H1 (cell line): ENCODE measurements at regions not wholly inside any gene's neighbourhood (a gene's known extent, or its start where the extent isn't known, plus 50 kb on each side); places are given as distances from the start of the nearest gene placed in this dataset.
"Not testable (repeated sequence)": the region's sequence is repeated elsewhere in the genome, so short reads cannot be mapped to it uniquely, and the experiment has no call there.

Experiments used
- CTCF ChIA-PET: fragments of 300-600 bp; sonication (Branson Sonifier 250); formaldehyde crosslinking; loops from one replicate; lab custom pipeline; 2021; ENCODE audit not compliant: partially characterized antibody; lab: Charles Lee
- POLR2A ChIA-PET: fragments of 300-600 bp; sonication (Branson Sonifier 250); formaldehyde crosslinking; loops from one replicate; lab custom pipeline; 2021; ENCODE audit warnings: inconsistent platforms; ENCODE audit not compliant: partially characterized antibody; lab: Charles Lee
- DNase-seq, 2 experiments: peaks; one replicate each; pipeline versions ENCODE4 v3.0.0 to v3.0.0-alpha.2; 2010 to 2022; ENCODE audit warnings: low spot score in 2 of 2, low read depth in 1 of 2, mixed read lengths in 1 of 2
- FAIRE-seq: peaks from 2 replicates; lab custom pipeline; 2011; peaks lifted over from hg19 to GRCh38; lab: Jason Lieb, UNC
- H2AFZ ChIP-seq: 2 replicates; pipeline ENCODE4 v1.8.1; 2012; ENCODE audit warnings: low read length, inconsistent platforms
- H2AK5ac ChIP-seq: 2 replicates; pipeline ENCODE4 v1.6.1; 2013; ENCODE audit warnings: low read depth, low read length
- H2BK120ac ChIP-seq: replicated peaks from 2 replicates; pipeline ENCODE3; 2013; ENCODE audit warnings: low read depth, low read length, inconsistent platforms
- H2BK12ac ChIP-seq: 2 replicates; pipeline ENCODE4 v1.6.1; 2013; ENCODE audit warnings: low read depth, low read length
- H2BK15ac ChIP-seq: 2 replicates; pipeline ENCODE4 v1.6.1; 2013; ENCODE audit warnings: low read length
- H2BK20ac ChIP-seq: 2 replicates; pipeline ENCODE4 v1.6.1; 2013; ENCODE audit warnings: low read length
- H2BK5ac ChIP-seq: 2 replicates; pipeline ENCODE4 v1.6.1; 2013; ENCODE audit warnings: low read depth, low read length
- H3K14ac ChIP-seq: 2 replicates; pipeline ENCODE4 v1.6.1; 2013; ENCODE audit warnings: inconsistent platforms; ENCODE audit not compliant: insufficient read length
- H3K18ac ChIP-seq: 2 replicates; pipeline ENCODE4 v1.6.1; 2013; ENCODE audit warnings: low read length; ENCODE audit errors: extremely low read depth
- H3K23ac ChIP-seq: 2 replicates; pipeline ENCODE4 v1.6.1; 2013; ENCODE audit warnings: inconsistent platforms; ENCODE audit not compliant: insufficient read length
- H3K23me2 ChIP-seq: 2 replicates; pipeline ENCODE4 v1.6.1; 2013; ENCODE audit warnings: low read depth, low read length
- H3K27ac ChIP-seq: 2 replicates; pipeline ENCODE4 v1.6.1; 2011; ENCODE audit warnings: low read depth, low read length, inconsistent platforms
- H3K27me3 ChIP-seq, 4 experiments: replicated peaks in 1 of 4; 1 replicate in 1 of 4; 2 replicates in 3 of 4; pipeline versions ENCODE4 v1.6.1 to v1.8.1; 2011 to 2013; ENCODE audit warnings: low read length in 3 of 4, mild to moderate bottlenecking in 3 of 4, inconsistent platforms in 2 of 4, mixed read lengths in 2 of 4, moderate library complexity in 1 of 4; ENCODE audit not compliant: control insufficient read depth in 3 of 4, insufficient read depth in 3 of 4; ENCODE audit errors: extremely low read depth in 1 of 4
- H3K36me3 ChIP-seq, 4 experiments: 2 replicates each; pipeline versions ENCODE4 v1.6.1 to v1.8.1; 2011 to 2013; ENCODE audit warnings: mild to moderate bottlenecking in 4 of 4, low read length in 3 of 4, moderate library complexity in 2 of 4, control low read depth in 1 of 4, inconsistent platforms in 1 of 4; ENCODE audit not compliant: insufficient read depth in 4 of 4, control insufficient read depth in 2 of 4
- H3K4ac ChIP-seq: replicated peaks from 2 replicates; pipeline ENCODE3; 2013; ENCODE audit warnings: low read length, low read depth, mixed read lengths, inconsistent platforms; ENCODE audit not compliant: insufficient read length
- H3K4me1 ChIP-seq, 4 experiments: replicated peaks in 1 of 4; 1 replicate in 1 of 4; 2 replicates in 3 of 4; pipeline versions ENCODE4 v1.6.1 to v1.8.1; 2011 to 2013; ENCODE audit warnings: low read length in 3 of 4, inconsistent platforms in 2 of 4, mixed read lengths in 1 of 4; ENCODE audit not compliant: insufficient read depth in 4 of 4, control insufficient read depth in 3 of 4
- H3K4me2 ChIP-seq, 2 experiments: 2 replicates each; pipeline versions ENCODE4 v1.6.1 to v1.8.1; 2011 to 2013; ENCODE audit warnings: low read depth in 2 of 2, low read length in 2 of 2, control low read depth in 1 of 2, inconsistent platforms in 1 of 2, mild to moderate bottlenecking in 1 of 2; ENCODE audit not compliant: insufficient read depth in 1 of 2
- H3K4me3 ChIP-seq, 4 experiments: fragments of 200-600, 300-600 bp in 1 of 4; sonication (generic), shearing (Covaris generic), sonication (Bioruptor Twin) in 1 of 4; 2 replicates each; pipeline versions ENCODE4 v1.5.1 to v1.8.1; 2011 to 2016; ENCODE audit warnings: low read length in 4 of 4, low read depth in 3 of 4, control low read depth in 2 of 4, inconsistent platforms in 2 of 4, mild to moderate bottlenecking in 2 of 4, mixed read lengths in 1 of 4, moderate library complexity in 1 of 4; ENCODE audit not compliant: insufficient read depth in 2 of 4; ENCODE audit errors: extremely low read depth in 1 of 4
- H3K56ac ChIP-seq: replicated peaks from 2 replicates; pipeline ENCODE3; 2013; ENCODE audit warnings: low read depth, mild to moderate bottlenecking, mixed read lengths, low read length, inconsistent platforms; ENCODE audit not compliant: insufficient read length
- H3K79me1 ChIP-seq: 2 replicates; pipeline ENCODE4 v1.6.1; 2013; ENCODE audit warnings: low read depth, low read length, control low read depth
- H3K79me2 ChIP-seq, 2 experiments: 2 replicates each; pipeline versions ENCODE4 v1.6.1 to v1.8.1; 2012 to 2013; ENCODE audit warnings: low read length in 2 of 2, mild to moderate bottlenecking in 2 of 2, inconsistent platforms in 1 of 2; ENCODE audit not compliant: insufficient read depth in 2 of 2, control insufficient read depth in 1 of 2
- H3K9ac ChIP-seq, 4 experiments: replicated peaks in 1 of 4; 1 replicate in 1 of 4; 2 replicates in 3 of 4; pipeline versions ENCODE4 v1.6.1 to v1.8.1; 2011 to 2013; ENCODE audit warnings: low read depth in 3 of 4, low read length in 3 of 4, control low read depth in 2 of 4, mild to moderate bottlenecking in 2 of 4, moderate library complexity in 2 of 4, inconsistent platforms in 1 of 4; ENCODE audit errors: extremely low read depth in 1 of 4
- H3K9me3 ChIP-seq, 2 experiments: 2 replicates each; pipeline versions ENCODE4 v1.6.1 to v1.8.1; 2012 to 2013; ENCODE audit warnings: mild to moderate bottlenecking in 2 of 2, moderate library complexity in 2 of 2, control low read depth in 1 of 2, inconsistent platforms in 1 of 2, low read depth in 1 of 2, low read length in 1 of 2, mixed read lengths in 1 of 2; ENCODE audit not compliant: insufficient read depth in 2 of 2
- H4K20me1 ChIP-seq, 2 experiments: replicated peaks in 1 of 2; 2 replicates each; pipeline versions ENCODE3 to v1.8.1; 2011 to 2013; ENCODE audit warnings: inconsistent platforms in 2 of 2, low read length in 2 of 2, mild to moderate bottlenecking in 1 of 2; ENCODE audit not compliant: insufficient read depth in 2 of 2, control insufficient read depth in 1 of 2
- H4K5ac ChIP-seq: 2 replicates; pipeline ENCODE4 v1.6.1; 2013; ENCODE audit warnings: low read length, low read depth, mixed read lengths, inconsistent platforms; ENCODE audit not compliant: insufficient read length
- H4K8ac ChIP-seq: 2 replicates; pipeline ENCODE4 v1.8.0; 2013; ENCODE audit warnings: mild to moderate bottlenecking, moderate library complexity, low read length, inconsistent platforms; ENCODE audit not compliant: insufficient read depth; ENCODE audit errors: extremely low read depth
- H4K91ac ChIP-seq: replicated peaks from 2 replicates; pipeline ENCODE3; 2013; ENCODE audit warnings: low read length, mixed read lengths, inconsistent platforms; ENCODE audit not compliant: insufficient read length
- WGBS, 2 experiments: shearing (Covaris generic) in 1 of 2; methylation state at CpG; one replicate each; pipeline versions ENCODE4 v1.1.6 to v1.1.7; 2013 to 2015; ENCODE audit warnings: low lambda C conversion rate in 2 of 2, mixed read lengths in 2 of 2, inconsistent platforms in 1 of 2, low coverage in 1 of 2, missing lambda C conversion rate in 1 of 2; ENCODE audit not compliant: insufficient replicate concordance in 2 of 2, insufficient coverage in 1 of 2, insufficient read length in 1 of 2; ENCODE audit errors: extremely low coverage in 1 of 2, missing lambda C conversion rate in 1 of 2; 5-methylcytosine and 5-hydroxymethylcytosine counted together

DNA sequence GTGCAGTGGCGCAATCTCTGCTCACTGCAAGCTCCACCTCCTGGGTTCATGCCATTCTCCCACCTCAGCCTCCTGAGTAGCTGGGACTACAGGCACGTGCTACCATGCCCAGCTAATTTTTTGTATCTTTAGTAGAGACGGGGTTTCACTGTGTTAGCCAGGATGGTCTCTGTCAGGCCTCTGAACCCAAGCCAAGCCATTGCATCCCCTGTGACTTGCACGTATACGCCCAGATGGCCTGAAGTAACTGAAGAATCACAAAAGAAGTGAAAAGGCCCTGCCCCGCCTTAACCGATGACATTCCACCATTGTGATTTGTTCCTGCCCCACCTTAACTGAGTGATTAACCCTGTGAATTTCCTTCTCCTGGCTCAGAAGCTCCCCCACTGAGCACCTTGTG lies 147.2 kb upstream of the TRIB2 start:
- H3K9ac ChIP-seq, FAIRE-seq, H4K5ac ChIP-seq, H4K91ac ChIP-seq, H2BK5ac ChIP-seq, H3K14ac ChIP-seq, H3K4ac ChIP-seq, H3K23ac ChIP-seq, POLR2A ChIA-PET, H3K79me1 ChIP-seq, DNase-seq, H3K56ac ChIP-seq, H3K27ac ChIP-seq, H3K79me2 ChIP-seq, H3K18ac ChIP-seq, H4K20me1 ChIP-seq, H3K4me1 ChIP-seq, H2BK20ac ChIP-seq, H2BK120ac ChIP-seq, H2AFZ ChIP-seq, H3K4me2 ChIP-seq, H3K27me3 ChIP-seq, H2AK5ac ChIP-seq, H4K8ac ChIP-seq, H3K36me3 ChIP-seq, H3K9me3 ChIP-seq, H3K23me2 ChIP-seq, H2BK15ac ChIP-seq, H2BK12ac ChIP-seq, H3K4me3 ChIP-seq: not testable (repeated sequence)
- CTCF ChIA-PET: interaction anchor here (1.0 to 1.6 kb wide), 2 partner anchors 21 to 146 kb away, joined by 3 read pairs; no protein-coding TSS in a partner anchor
- WGBS, 2 experiments: 95% methylated on average over 6 of the region's 7 CpGs; no CpG with 5 or more reads in 1 of the 2 experiments

DNA sequence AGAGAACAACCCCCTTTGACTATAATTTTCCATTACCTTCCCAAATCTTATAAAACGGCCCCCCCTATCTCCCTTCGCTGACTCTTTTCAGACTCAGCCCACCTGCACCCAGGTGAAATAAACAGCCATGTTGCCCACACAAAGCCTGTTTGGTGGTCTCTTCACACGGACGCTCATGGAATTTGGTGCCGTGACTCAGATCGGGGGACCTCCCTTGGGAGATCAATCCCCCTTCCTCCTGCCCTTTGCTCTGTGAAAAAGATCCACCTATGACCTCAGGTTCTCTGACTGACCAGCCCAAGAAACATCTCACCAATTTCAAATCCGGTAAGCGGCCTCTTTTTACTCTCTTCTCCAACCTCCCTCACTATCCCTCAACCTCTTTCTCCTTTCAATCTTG lies 146.8 kb upstream of the TRIB2 start:
- CTCF ChIA-PET: interaction anchor here (1.0 to 1.6 kb wide), 2 partner anchors 22 to 146 kb away, joined by 3 read pairs; no protein-coding TSS in a partner anchor
- H3K56ac ChIP-seq, H3K23me2 ChIP-seq, H3K9me3 ChIP-seq, H3K4me2 ChIP-seq, H3K79me1 ChIP-seq, H3K36me3 ChIP-seq, H2BK120ac ChIP-seq, H2BK12ac ChIP-seq, H4K20me1 ChIP-seq, H2AK5ac ChIP-seq, H3K4ac ChIP-seq, H2AFZ ChIP-seq, H4K8ac ChIP-seq, H3K4me3 ChIP-seq, H4K5ac ChIP-seq, H3K23ac ChIP-seq, H3K18ac ChIP-seq, H3K9ac ChIP-seq, H3K27me3 ChIP-seq, H2BK20ac ChIP-seq, H3K27ac ChIP-seq, H3K79me2 ChIP-seq, H4K91ac ChIP-seq, FAIRE-seq, H2BK15ac ChIP-seq, H2BK5ac ChIP-seq, H3K4me1 ChIP-seq, POLR2A ChIA-PET, DNase-seq, H3K14ac ChIP-seq: not testable (repeated sequence)
- 76% methylated on average over 7 of the region's 8 CpGs; no CpG with 5 or more reads in 1 of the 2 experiments for WGBS, 2 experiments
